K562 (cell line): ENCODE measurements at regions not wholly inside any gene's neighbourhood (a gene's known extent, or its start where the extent isn't known, plus 50 kb on each side); places are given as distances from the start of the nearest gene placed in this dataset.

Experiments used
- MTA1 ChIP-seq: fragments of 450-650 bp; IDR thresholded peaks from 2 replicates; pipeline ENCODE4 v1.6.1; 2017; ENCODE audit warnings: borderline replicate concordance
- ZNF165 ChIP-seq: fragments of 250-450 bp; sonication (Bioruptor Pico); IDR thresholded peaks from 2 replicates; pipeline ENCODE4 v1.4.0; 2020; ENCODE audit warnings: borderline replicate concordance
- ZNF407 ChIP-seq: fragments of 450-650 bp; IDR thresholded peaks from 2 replicates; pipeline ENCODE4 v1.6.1; 2016; ENCODE audit warnings: low read depth
- ZNF764 ChIP-seq: fragments of 250-450 bp; sonication (Bioruptor Pico); IDR thresholded peaks from 2 replicates; pipeline ENCODE4 v1.4.0; 2020; ENCODE audit warnings: low read depth, mild to moderate bottlenecking, moderate library complexity

GRCh38 chr1:229019663-229020271 lies 251.1 kb upstream of the RAB4A start (continued):
- TF ChIP-seq ZNF407 (no peak), MTA1 (no peak), ZNF764 (CRISPR knock-in tag) (no peak), ZNF165 (CRISPR knock-in tag) (no peak)
